Lower leg skin (tissue), 4 donors: ENCODE measurements at regions not wholly inside any gene's neighbourhood (a gene's known extent, or its start where the extent isn't known, plus 50 kb on each side); places are given as distances from the start of the nearest gene placed in this dataset.

Source experiments
- DNase-seq, 2 donors: peaks; one replicate each; pipeline ENCODE4 v3.0.0-alpha.2; 2019; ENCODE audit warnings: low spot score in 2 of 2
- H3K4me3 ChIP-seq: fragments of 200-600 bp; sonication (generic); 2 replicates; pipeline ENCODE4 v1.5.1; 2017; ENCODE audit warnings: mild to moderate bottlenecking, low read depth; ENCODE audit not compliant: poor library complexity, severe bottlenecking
- POLR2A ChIP-seq, 2 donors: fragments of 450-650 bp; IDR thresholded peaks; one replicate each; pipeline ENCODE4 v1.6.1; 2016 to 2017; ENCODE audit warnings: antibody characterized with exemption in 2 of 2, mild to moderate bottlenecking in 1 of 2, moderate library complexity in 1 of 2
- WGBS, 2 donors: methylation state at CpG; one replicate each; pipeline ENCODE4 v1.1.5; 2018; 5-methylcytosine and 5-hydroxymethylcytosine counted together
- intact Hi-C: fragments of 100-400 bp; cut with DNase I; formaldehyde crosslinking; loops from one replicate; pipeline ENCODE4 v1.15.0; 2023; ENCODE audit warnings: low total_unique reads
- TF ChIP-seq, protein P1 (sequence below), 3 donors: fragments of 450-650 bp; IDR thresholded peaks; one replicate each; pipeline ENCODE4 v1.5.1; 2016; ENCODE audit warnings: antibody characterized with exemption in 3 of 3, mild to moderate bottlenecking in 3 of 3, moderate library complexity in 2 of 3

DNA sequence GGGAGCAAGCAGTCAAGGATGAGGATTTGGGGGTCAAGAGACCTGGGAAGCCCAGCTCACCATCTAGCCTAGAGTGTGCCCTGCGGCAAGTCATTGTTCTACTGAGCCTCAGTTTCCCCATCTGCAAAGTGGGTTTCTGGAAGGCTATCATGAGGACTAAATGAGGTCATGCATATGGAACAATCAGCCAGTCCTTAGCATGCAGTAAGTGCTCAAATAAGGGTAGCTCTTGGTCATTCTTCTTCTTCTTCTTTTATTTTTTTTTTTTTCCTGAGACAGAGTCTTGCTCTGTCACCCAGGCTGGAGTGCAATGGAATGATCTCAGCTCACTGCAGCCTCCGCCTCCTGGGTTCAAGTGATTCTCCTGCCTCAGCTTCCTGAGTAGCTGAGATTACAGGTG is 99.9 kb upstream of the RUNX3 start:
- TF ChIP-seq, protein P1, sequence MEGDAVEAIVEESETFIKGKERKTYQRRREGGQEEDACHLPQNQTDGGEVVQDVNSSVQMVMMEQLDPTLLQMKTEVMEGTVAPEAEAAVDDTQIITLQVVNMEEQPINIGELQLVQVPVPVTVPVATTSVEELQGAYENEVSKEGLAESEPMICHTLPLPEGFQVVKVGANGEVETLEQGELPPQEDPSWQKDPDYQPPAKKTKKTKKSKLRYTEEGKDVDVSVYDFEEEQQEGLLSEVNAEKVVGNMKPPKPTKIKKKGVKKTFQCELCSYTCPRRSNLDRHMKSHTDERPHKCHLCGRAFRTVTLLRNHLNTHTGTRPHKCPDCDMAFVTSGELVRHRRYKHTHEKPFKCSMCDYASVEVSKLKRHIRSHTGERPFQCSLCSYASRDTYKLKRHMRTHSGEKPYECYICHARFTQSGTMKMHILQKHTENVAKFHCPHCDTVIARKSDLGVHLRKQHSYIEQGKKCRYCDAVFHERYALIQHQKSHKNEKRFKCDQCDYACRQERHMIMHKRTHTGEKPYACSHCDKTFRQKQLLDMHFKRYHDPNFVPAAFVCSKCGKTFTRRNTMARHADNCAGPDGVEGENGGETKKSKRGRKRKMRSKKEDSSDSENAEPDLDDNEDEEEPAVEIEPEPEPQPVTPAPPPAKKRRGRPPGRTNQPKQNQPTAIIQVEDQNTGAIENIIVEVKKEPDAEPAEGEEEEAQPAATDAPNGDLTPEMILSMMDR (IDR thresholded peaks at IDR 0.05), result no peak
- TF ChIP-seq POLR2A (IDR thresholded peaks at IDR 0.05), result no peak
- WGBS, 2 donors, result 87 to 93% methylated on average over 2 of the region's 2 CpGs
- no peak for DNase-seq
- no peak overlapping the region for H3K4me3 ChIP-seq
- intact Hi-C loops, result no loop called here

DNA sequence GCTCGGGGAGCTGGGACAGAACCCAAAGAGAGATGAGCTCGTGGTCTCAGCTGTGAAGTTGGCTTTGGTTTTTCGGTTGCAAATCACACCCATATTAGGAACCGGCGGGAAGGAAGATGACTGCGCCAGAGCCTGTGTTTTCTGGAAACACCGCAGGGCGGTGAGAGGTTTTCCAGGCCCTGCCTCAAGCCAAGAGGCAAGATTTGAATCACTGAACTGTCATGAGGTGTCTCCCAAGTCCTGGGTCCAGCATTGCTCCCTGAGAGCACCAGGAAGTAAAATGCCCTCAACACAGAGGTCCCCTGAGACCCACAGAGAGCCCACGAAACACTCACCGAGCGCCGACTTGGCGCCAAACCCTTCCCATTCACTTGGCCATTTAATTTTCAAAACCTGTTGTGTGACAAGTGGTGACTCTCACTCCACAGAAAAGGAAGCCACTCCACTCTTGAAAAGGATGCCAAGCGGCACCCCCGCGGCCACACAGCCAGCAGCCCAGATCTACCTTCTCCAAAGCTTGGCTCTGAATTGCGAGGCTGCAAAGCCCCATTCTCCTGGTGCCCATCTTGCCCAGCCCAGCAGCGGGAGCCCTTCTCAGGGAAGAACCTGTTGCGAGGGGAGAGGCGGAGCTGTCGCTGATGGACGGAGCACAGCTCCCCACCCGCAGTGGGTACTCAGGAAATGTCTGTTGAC is 99.0 kb upstream of the RUNX3 start:
- TF ChIP-seq, protein P1 (IDR thresholded peaks at IDR 0.05), result no peak
- TF ChIP-seq POLR2A (IDR thresholded peaks at IDR 0.05), result no peak
- H3K4me3 ChIP-seq, result no peak overlapping the region
- intact Hi-C loops, result no loop called here
- 61 to 67% methylated on average over 23 of the region's 23 CpGs for WGBS, 2 donors
- no peak for DNase-seq

DNA sequence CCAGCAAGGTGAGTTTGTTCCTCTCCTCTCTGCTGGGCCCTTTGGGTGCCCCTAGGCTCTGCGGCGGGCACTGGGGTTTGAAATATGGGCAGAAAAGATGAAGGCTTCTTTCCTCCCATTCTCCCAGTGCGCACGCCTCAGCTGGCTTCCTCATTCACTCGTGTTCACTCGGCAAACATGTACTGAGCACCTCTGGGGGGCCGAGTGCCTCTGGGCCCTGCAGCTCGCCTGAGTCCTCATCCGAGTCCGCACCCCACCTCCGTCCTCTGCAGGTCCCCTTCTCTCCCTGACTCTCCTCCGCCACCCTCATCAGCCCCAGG is 98.5 kb upstream of the RUNX3 start:
- no peak overlapping the region for H3K4me3 ChIP-seq
- 61 to 74% methylated on average over 12 of the region's 12 CpGs for WGBS, 2 donors
- TF ChIP-seq, protein P1 (IDR thresholded peaks at IDR 0.05), result no peak
- no peak for TF ChIP-seq POLR2A (IDR thresholded peaks at IDR 0.05)
- intact Hi-C loops, result no loop called here
- no peak for DNase-seq

DNA sequence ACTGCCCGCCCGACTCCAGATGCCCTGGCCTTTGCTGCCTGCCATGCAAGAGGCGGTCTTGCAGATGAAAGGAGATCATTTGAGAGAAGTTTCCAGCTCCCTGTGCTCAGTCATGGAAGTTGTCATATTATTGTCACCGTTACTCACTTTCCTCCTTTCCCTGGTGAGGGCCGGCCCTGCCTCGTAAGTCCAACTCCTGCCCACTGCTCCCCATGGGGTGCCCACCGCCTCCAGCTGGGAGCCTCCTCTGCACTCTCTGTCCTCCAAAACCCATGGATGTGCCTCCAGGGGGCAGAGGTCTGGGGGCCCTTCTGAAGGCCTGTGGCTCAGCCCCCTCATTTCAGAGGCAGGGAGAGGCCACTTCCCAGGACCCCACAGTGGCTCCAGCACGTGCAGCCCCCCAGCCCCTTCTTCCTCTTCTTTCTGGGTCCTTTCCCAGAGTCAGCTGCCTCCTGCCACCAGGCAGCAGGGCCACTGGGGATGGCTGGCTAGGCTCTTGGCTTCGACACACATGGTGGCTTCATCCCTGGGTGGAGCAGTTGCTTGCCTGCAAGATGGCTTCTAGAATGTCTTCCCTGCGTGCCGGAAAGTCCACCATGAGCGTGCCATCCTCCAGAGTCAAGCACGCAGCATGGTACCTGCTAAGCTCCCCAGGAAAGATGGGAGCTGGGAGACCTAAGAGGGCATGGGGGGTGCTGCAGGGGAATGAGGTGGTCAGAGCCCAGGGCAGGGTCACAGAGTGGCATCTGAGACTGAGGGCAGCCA is 97.9 kb upstream of the RUNX3 start:
- no peak for TF ChIP-seq POLR2A (IDR thresholded peaks at IDR 0.05)
- DNase-seq, result no peak
- WGBS, 2 donors, result 86 to 91% methylated on average over 12 to 13 of the region's 13 CpGs
- H3K4me3 ChIP-seq, result no peak overlapping the region
- intact Hi-C loops, result no loop called here

DNA sequence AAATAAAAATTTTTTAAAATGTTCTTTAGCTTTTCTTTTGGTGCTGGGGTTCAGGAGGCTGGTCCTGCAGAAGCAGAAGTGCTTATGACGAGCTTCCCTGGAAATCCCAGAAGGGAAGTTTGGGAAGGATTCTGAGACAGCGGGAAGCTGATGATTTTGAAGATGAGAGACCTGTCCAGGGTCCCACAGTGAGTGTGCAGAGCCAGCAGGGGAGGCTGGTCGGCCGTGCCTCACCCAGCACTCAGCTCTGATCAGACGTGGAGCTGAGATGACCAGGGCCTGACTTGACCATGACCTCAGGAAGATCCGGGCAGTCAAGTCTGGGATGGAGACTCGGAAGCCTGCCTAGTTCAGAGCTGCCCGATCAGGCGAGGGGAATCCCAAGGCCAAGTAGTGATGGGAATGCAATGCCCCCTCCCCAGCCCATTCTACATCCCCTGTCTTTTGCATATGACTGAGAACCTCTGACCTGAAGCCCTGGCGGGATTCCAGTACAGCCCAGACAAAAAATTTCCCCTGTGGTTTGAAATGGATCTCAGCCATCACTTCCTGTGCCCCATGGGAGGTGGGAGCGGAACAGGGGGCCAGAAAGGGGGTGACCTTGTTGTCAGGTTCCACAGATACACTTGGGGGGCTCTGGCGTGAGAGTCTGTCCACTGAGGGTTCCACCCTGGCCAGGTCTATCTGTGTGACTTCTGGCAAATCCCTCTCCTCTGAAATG is 96.8 kb upstream of the RUNX3 start:
- 68 to 70% methylated on average over 12 of the region's 12 CpGs for WGBS, 2 donors

More for the DNA sequence above, 96.8 kb upstream of the RUNX3 start:
- TF ChIP-seq, protein P1 (IDR thresholded peaks at IDR 0.05), result no peak
- TF ChIP-seq POLR2A (IDR thresholded peaks at IDR 0.05), result no peak
- intact Hi-C loops, result no loop called here
- no peak overlapping the region for H3K4me3 ChIP-seq
- no peak for DNase-seq
